Lung (tissue), 11 donors: ENCODE measurements at regions not wholly inside any gene's neighbourhood (a gene's known extent, or its start where the extent isn't known, plus 50 kb on each side); places are given as distances from the start of the nearest gene placed in this dataset.

ENCODE experiments used
- ATAC-seq: fragments of 200-7000 bp; cut with Tn5 transposase; one replicate; pipeline ENCODE4 v1.9.1; 2020; ENCODE audit warnings: moderate number of reproducible peaks; ENCODE audit not compliant: insufficient read depth, low FRiP score
- DNase-seq, 3 donors: peaks; one replicate each; pipeline ENCODE4 v3.0.0-alpha.2; 2013 to 2017
- H3K27ac ChIP-seq, 2 donors: one replicate each; pipeline ENCODE4 v1.5.1; 2013; ENCODE audit warnings: mild to moderate bottlenecking in 2 of 2, moderate library complexity in 2 of 2, control low read depth in 1 of 2, inconsistent platforms in 1 of 2, low read depth in 1 of 2, low read length in 1 of 2
- H3K27me3 ChIP-seq, 3 donors: one replicate each; pipeline ENCODE4 v1.5.1; 2013; ENCODE audit warnings: low read length in 2 of 3; ENCODE audit not compliant: control insufficient read depth in 3 of 3, insufficient read depth in 3 of 3
- H3K36me3 ChIP-seq, 4 donors: one replicate each; pipeline ENCODE4 v1.5.1; 2013; ENCODE audit warnings: low read length in 4 of 4, mild to moderate bottlenecking in 1 of 4, moderate library complexity in 1 of 4; ENCODE audit not compliant: control insufficient read depth in 4 of 4, insufficient read depth in 4 of 4
- H3K4me1 ChIP-seq, 5 donors: one replicate each; pipeline ENCODE4 v1.5.1; 2013; ENCODE audit warnings: low read length in 5 of 5, mild to moderate bottlenecking in 2 of 5, moderate library complexity in 1 of 5; ENCODE audit not compliant: control insufficient read depth in 5 of 5, insufficient read depth in 5 of 5
- H3K4me3 ChIP-seq: one replicate; pipeline ENCODE4 v1.5.1; 2013; ENCODE audit warnings: mild to moderate bottlenecking, control low read depth, moderate library complexity
- H3K9ac ChIP-seq, 2 donors: one replicate each; pipeline ENCODE4 v1.5.1; 2013; ENCODE audit warnings: low read length in 2 of 2, control low read depth in 1 of 2; ENCODE audit not compliant: insufficient read depth in 1 of 2
- H3K9me3 ChIP-seq, 4 donors: one replicate each; pipeline ENCODE4 v1.5.1; 2013; ENCODE audit warnings: low read length in 3 of 4, mild to moderate bottlenecking in 1 of 4, moderate library complexity in 1 of 4; ENCODE audit not compliant: control insufficient read depth in 4 of 4, insufficient read depth in 3 of 4
- WGBS, 2 donors: extraction: QIAGEN DNeasy Blood & Tissue Kit; methylation state at CpG; one replicate each; pipeline ENCODE4 v1.1.7; 2013; 5-methylcytosine and 5-hydroxymethylcytosine counted together
- TF ChIP-seq, protein P1 (sequence below): IDR thresholded peaks from 2 replicates; pipeline ENCODE4 v1.5.1; 2012; ENCODE audit warnings: mild to moderate bottlenecking; ENCODE audit errors: control extremely low read depth, extremely low read depth
- donor health status: control.
- donor health status: control.
- donor health status: Bipolar disorder and iron deficiency.
- donor health status: healthy.
- donor health status: DM: yes; HTN: yes; CAD: no.

GRCh38 chr9:1538301-1538700, 476.8 kb upstream of the SMARCA2 start:
- Histone ChIP-seq H3K4me3 (no peak overlapping the region), H3K36me3 (no peaks in the 10 kb centered on the region), H3K27me3 (no peaks in the 10 kb centered on the region), H3K27ac (no peak overlapping the region), H3K4me1 (no peaks in the 10 kb centered on the region), H3K9me3 (no peaks in the 10 kb centered on the region), H3K9ac (no peak overlapping the region)
- DNase-seq (no peak), ATAC-seq (no peak)
- 84 to 90% methylated on average over 4 of the region's 4 CpGs for WGBS, 2 donors
- TF ChIP-seq, protein P1, sequence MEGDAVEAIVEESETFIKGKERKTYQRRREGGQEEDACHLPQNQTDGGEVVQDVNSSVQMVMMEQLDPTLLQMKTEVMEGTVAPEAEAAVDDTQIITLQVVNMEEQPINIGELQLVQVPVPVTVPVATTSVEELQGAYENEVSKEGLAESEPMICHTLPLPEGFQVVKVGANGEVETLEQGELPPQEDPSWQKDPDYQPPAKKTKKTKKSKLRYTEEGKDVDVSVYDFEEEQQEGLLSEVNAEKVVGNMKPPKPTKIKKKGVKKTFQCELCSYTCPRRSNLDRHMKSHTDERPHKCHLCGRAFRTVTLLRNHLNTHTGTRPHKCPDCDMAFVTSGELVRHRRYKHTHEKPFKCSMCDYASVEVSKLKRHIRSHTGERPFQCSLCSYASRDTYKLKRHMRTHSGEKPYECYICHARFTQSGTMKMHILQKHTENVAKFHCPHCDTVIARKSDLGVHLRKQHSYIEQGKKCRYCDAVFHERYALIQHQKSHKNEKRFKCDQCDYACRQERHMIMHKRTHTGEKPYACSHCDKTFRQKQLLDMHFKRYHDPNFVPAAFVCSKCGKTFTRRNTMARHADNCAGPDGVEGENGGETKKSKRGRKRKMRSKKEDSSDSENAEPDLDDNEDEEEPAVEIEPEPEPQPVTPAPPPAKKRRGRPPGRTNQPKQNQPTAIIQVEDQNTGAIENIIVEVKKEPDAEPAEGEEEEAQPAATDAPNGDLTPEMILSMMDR: no peak

- Histone ChIP-seq H3K4me3 (no peak overlapping the region), H3K27ac (no peak overlapping the region), H3K9me3 (no peaks in the 10 kb centered on the region), H3K27me3 (no peaks in the 10 kb centered on the region), H3K9ac (no peak overlapping the region), H3K4me1 (no peaks in the 10 kb centered on the region), H3K36me3 (no peaks in the 10 kb centered on the region)
- TF ChIP-seq, protein P1: no peak
- ATAC-seq: no peak
- WGBS, 2 donors: 76 to 91% methylated on average over 2 of the region's 2 CpGs
- DNase-seq: no peak
Measured at GRCh38 chr9:1539216-1539615, 475.9 kb upstream of the SMARCA2 start.

DNA sequence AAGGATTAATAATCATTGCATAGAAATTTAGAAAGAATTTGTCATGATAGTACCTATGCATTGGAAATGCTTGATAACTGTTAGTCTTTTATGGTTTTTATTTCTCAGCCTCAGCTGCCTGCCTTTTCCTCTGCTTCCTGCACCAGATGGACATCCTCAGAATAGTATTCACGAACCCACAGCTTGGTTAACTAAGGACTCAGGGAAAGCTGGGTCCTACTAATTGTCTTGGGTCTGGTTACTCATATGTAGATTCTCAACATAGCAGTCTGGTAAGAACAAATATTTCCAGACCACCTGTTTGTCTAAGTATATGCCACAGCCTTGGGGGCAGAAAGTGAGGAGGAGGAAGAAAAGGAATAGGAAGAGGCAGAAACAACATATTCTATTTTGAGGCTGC, 464.5 kb upstream of the SMARCA2 start:
- Histone ChIP-seq H3K27me3 (peaks cover 0 to 3% (median 0%) of the 10 kb centered on the region in 3 donors), H3K4me1 (peaks cover 0 to 19% (median 7%) of the 10 kb centered on the region in 5 donors), H3K36me3 (no peaks in the 10 kb centered on the region), H3K9me3 (no peaks in the 10 kb centered on the region), H3K4me3 (no peak overlapping the region), H3K27ac (no peak overlapping the region), H3K9ac (no peak overlapping the region)
- TF ChIP-seq, protein P1: no peak
- DNase-seq (no peak), ATAC-seq (no peak)
- WGBS, 2 donors: 58 to 65% methylated on average over 1 of the region's 1 CpG
